Stimulated activated CD4-positive, alpha-beta T cell treated with anti-CD3 and anti-CD28 coated beads, Interleukin-12 subunit alpha, Interleukin-12 subunit beta, amount 100 ng/mL, for 4 hours (primary cell): ENCODE measurements at regions not wholly inside any gene's neighbourhood (a gene's known extent, or its start where the extent isn't known, plus 50 kb on each side); places are given as distances from the start of the nearest gene placed in this dataset.

ENCODE experiments used
- DNase-seq: peaks from one replicate; pipeline ENCODE4 v3.0.0-alpha.2; 2020

GRCh38 chr10:117638664-117639200 is 96.2 kb downstream of the EMX2 start:
- DNase-seq: no peak

- DNase-seq: no peak
Measured at GRCh38 chr10:117640406-117640805, 97.9 kb downstream of the EMX2 start.

- no peak for DNase-seq
Measured at GRCh38 chr10:117646718-117647117, 104.2 kb downstream of the EMX2 start.

DNA sequence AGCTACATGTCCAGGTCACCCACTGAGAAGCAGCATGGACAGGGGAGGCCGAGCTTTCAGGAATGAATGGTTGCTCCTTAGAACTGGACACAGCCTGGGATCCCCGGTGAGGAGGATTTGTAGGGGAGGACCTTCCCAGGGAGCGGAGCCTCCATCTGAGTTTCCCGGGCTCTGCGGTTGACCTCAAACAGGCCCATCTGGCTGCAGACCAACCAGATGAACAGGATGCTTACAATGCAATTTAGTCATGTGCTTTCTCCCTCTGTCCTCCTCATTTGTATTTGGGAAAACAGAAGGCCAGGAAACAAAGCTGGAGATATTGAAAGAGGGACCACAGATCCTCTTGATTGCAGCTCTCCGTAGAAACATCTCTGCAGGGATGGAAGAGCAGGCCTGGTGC is 104.8 kb downstream of the EMX2 start:
- no peak for DNase-seq

DNA sequence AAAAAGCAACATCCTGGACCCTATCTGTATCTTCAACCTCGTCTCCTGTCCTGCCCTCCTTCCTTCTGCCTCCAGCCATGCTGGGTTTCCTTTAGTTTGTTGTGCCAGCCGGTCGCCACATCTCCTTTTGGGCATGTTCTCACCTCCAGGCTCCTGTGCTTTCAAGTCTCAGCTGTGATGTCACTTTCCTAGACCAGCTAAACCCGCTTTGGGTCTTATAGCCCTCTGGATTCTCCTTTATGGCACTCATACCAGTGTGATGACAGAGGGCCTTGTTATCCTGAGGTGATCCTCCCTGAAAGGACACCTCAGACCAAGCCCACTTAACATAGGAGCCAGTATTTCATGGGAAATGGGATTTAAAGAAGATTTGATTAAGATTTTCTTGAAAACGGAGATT is 108.6 kb downstream of the EMX2 start:
- DNase-seq: no peak

DNA sequence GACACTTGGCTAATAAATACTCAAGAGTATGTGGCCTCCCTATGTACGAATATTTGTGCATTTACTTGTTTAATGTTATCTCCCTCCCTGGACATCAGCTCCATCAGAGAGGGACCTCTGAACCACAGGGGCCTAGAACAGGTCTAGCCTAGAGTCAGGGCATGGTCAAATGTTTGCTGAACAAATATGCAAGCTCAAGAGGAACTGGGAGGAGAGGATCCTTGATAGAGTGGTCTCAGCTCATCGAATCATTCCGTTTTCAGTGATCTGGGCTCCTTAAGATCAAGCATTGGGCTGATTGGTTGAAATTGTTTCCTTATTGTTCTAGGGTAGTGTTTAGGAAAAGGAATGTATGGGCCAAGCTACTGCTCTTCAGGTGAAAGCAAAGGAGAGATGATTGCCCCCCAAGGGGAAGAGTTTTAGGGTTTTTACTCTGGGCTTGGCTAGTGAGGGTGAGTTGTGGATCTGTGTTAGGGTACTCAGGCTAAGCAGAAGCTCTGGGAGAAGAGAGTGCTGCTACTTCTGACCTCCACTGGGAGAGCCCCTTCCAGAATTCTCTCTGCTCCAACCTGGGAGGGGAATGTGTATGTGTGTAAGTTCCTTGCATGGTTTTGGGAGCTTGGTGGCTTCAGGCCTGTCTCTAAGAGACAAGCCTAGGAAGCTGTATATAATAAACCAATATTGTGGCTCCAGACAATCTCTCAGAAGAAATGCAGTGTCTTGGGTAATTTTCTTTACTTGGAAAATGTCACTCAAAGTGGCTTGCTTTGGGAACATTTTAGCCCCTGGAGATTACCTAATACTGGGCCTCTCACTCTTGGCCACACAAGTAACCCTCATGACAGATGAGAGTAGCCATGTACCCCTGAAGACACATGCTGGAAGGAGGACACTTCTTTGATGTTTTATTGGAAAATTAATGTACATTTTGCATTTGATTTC is 110.0 kb downstream of the EMX2 start:
- DNase-seq: no peak

GRCh38 chr10:117653170-117653515 is 110.6 kb downstream of the EMX2 start:
- peak; percentile 5 for DNase-seq

GRCh38 chr10:117654105-117654504 is 111.6 kb downstream of the EMX2 start:
- no peak for DNase-seq

- DNase-seq: no peak
Measured at GRCh38 chr10:117656385-117657367, 114.1 kb downstream of the EMX2 start.

GRCh38 chr10:117661316-117661715 is 118.8 kb downstream of the EMX2 start:
- DNase-seq: no peak

DNA sequence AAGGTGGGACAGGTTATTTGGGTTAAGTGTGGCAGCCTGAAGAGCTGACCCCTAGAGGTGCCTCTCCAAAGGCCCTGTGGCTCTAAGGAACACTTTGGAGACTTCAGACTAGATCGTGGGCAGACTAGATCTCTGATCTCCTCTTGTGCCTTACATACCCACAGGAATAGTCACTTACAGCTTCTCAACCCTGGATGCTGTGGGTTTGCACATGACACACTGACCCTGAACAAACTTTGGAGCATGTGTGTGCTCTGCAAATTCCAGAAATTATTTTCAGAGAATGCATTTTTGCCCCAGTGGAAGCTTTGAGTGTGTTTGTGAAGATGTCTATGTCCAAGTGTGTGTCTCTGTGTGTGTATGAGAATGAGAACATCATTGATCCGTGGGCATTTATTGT is 119.6 kb downstream of the EMX2 start:
- no peak for DNase-seq

DNA sequence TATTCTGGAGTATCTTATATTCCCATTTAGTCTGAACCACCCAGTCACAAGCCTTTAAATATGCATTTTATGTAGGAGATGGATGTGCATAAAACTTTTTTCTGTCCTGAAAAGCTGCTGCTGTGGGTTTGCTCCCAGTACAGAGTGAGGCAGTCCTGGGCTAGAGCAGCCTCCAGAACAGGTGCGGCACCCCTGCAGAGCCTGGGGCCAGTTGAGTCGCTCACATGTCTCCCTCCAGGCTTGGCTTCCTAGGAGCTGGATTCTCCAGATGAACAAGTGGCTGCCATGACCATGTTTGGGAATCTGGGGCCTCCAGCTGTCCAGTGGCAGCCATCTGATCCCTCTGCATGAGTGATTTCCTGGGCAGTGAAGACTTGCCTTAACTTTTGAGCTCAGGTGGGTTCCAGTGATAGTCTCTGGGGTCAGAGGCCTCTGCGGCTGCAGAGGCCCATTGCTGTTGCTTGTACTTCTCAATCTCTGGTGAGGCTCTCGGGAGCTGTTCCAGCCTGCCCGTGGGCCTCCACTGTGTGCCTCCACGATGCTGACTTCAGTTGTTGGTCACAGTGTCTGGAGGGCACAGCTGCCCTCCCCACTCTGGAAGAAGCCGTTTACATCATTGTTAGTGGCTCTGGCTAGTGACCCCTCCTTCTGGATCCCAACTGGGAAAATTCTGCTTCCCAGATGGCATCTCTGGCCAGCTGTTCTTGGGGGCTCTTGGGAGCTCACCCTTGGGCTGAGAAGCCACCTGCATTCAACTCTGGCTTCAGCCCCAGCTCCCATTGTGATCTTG is 120.4 kb downstream of the EMX2 start:
- no peak for DNase-seq

DNA sequence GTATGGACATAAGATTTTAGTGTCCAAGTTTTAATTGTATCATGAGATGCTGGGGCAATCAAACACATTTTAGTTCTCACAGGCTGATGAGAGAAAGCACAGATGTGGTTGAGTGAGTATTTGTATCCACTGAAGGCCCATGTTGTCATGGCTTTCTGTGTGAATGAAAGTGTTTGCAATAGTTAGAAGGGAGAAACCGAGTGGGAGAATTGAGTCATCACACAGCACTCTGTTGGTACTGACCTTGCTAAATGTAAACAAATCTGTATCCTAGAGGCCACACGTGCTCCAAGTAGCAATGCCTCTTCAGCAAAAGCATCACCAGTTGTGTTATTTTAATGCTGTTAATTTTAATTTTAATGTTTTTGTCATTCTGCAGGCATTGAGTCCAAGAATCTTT is 121.2 kb downstream of the EMX2 start:
- no peak for DNase-seq

DNA sequence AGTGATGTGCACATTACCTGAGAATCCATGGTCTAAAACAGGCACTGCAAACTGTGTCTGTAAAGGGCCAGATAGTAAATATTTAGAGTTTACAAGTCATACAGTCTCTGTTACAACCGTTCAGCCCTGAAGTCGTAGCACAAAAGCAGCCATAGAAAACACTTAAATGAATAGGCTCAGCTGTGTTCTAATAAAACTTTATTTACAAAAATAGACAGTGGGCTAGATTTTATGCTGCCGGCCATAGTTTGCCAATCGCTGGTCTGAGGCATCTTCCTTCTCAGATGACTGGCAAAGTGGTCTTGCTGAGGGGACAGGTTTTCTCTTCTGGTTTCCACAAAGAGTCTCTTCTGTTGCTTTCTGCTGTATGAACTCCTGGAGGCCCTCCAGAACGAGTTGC is 121.7 kb downstream of the EMX2 start:
- no peak for DNase-seq

GRCh38 chr10:117666166-117666565 is 123.6 kb downstream of the EMX2 start:
- DNase-seq: no peak

GRCh38 chr10:117666965-117667364 is 124.4 kb downstream of the EMX2 start:
- DNase-seq: no peak

GRCh38 chr10:117667831-117668230 is 125.3 kb downstream of the EMX2 start:
- no peak for DNase-seq

DNA sequence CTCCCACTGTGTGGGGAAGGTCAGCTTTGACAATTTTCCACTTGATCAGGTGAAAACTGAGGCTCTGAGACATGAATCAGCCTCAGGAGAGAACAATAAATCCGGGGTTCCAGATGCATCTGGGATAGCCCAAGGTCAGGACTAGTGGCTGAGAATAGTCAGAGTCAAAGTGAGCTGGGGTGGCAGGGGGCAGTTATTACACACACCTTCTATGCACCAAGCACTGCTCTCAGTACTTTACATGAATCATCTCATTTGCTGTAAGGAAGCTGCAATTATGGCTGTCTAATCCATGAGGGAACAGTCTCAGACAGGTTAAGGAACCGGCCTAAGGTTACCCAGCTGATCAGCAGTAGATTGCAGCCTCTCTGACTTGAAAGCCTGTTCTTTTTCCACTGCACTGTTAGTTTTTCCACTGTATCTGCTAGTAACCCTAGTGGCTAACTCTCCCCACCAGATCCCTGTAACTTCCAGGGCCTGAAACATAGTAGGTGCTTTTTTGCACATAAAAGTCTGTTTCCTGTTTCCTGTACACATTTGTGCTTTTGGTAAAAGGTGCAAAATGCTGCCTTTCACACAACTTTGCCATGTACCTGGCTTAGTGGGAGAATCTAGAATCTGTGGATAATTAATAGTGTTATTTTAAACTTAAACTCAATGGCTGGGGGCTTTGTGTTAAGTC is 125.9 kb downstream of the EMX2 start:
- DNase-seq: no peak

DNA sequence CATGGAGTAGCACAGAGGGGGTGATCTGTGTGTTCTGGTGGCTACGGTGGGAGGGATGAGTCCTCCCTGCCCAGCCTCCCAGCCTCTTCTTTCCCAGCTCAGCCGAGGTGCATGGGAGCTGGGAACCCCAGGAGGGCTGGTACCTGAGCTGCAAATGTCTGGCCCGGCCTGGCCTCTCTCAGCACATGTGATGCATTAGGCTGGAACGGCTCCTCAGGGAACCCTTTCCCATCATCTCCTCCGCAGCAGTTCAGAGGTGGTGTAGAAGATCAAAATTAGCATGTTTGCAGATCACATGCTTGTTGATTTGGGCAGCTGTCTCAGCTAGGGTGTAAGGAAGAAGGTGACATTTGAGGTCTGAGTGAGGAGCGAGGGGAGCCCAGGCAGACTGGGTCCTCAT is 126.6 kb downstream of the EMX2 start:
- DNase-seq: no peak

GRCh38 chr10:117670116-117670904 is 127.8 kb downstream of the EMX2 start:
- no peak for DNase-seq
